ENCODE measurements at regions not wholly inside any gene's neighbourhood (a gene's known extent, or its start where the extent isn't known, plus 50 kb on each side); places are given as distances from the start of the nearest gene placed in this dataset.

GRCh38 chr2:4695281-4695861 lies 992.0 kb downstream of the DCDC2C start:
- no peak for FAIRE-seq
- TF ChIP-seq CBX8 (IDR thresholded peaks at IDR 0.05) = no peak
- no peak for TF ChIP-seq JUN (IDR thresholded peaks at IDR 0.05)
- no peak for TF ChIP-seq BCL3 (IDR thresholded peaks at IDR 0.05)
- no peak for TF ChIP-seq EHF (CRISPR knock-in tag; IDR thresholded peaks at IDR 0.05)
- TF ChIP-seq, protein P1, sequence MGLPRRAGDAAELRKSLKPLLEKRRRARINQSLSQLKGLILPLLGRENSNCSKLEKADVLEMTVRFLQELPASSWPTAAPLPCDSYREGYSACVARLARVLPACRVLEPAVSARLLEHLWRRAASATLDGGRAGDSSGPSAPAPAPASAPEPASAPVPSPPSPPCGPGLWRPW (IDR thresholded peaks at IDR 0.05) = no peak
- TF ChIP-seq, protein P2, sequence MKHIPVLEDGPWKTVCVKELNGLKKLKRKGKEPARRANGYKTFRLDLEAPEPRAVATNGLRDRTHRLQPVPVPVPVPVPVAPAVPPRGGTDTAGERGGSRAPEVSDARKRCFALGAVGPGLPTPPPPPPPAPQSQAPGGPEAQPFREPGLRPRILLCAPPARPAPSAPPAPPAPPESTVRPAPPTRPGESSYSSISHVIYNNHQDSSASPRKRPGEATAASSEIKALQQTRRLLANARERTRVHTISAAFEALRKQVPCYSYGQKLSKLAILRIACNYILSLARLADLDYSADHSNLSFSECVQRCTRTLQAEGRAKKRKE (CRISPR knock-in tag; IDR thresholded peaks at IDR 0.05; ENCODE audit: low read depth) = no peak
- ChIA-PET POLR2A (no interaction called here), CTCF (no interaction called here)
- Histone ChIP-seq H3K9me3 (peaks cover 7% of the 10 kb centered on the region; the same call in 1 of the 3 replicates), H3K4me1 (no peaks in the 10 kb centered on the region), H3K27ac (no peak overlapping the region), H3K4me2 (no peak overlapping the region), H3K4me3 (no peak overlapping the region)
- 13% methylated on average over 2 of the region's 2 CpGs for WGBS (ENCODE audit: missing lambda C conversion rate)
- DNase-seq (ENCODE audit: low read depth in 1 of 2, low spot score in 1 of 2) = no peak
- ATAC-seq = no peak

DNA sequence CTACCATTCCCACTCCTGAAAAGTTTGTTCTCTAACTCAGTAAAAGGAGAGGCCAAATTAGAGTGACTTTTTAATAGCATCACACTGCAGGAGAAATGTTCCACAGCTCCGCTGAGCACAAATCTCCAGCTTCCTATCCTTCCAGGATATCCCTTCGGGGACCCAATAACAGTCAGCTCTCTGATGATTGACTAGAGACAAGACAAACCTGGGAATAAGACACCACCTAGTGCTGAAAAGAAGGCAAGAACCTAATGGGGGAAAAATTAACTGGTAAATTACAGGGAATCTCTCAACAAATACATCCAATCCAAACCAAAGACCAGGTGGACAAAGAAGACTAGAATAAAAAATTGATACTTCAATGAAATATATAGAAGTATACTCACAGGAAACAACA lies 977.1 kb upstream of the SOX11 start:
- CTCF ChIA-PET = no interaction called here
- POLR2A ChIA-PET = no interaction called here
- ATAC-seq (no peak), DNase-seq (ENCODE audit: low read depth in 1 of 2, low spot score in 1 of 2) (no peak), FAIRE-seq (no peak)
- peaks cover 28% of the 10 kb centered on the region; the same call in 2 of the 3 replicates for H3K9me3 ChIP-seq
- TF ChIP-seq TP53 (CRISPR knock-in tag; IDR thresholded peaks at IDR 0.05) = no peak
- TF ChIP-seq FOXS1 (CRISPR knock-in tag; IDR thresholded peaks at IDR 0.05) = no peak
- TF ChIP-seq KDM5A (IDR thresholded peaks at IDR 0.05) = no peak
- TF ChIP-seq SREBF2 (IDR thresholded peaks at IDR 0.05) = no peak
- TF ChIP-seq, protein P3, sequence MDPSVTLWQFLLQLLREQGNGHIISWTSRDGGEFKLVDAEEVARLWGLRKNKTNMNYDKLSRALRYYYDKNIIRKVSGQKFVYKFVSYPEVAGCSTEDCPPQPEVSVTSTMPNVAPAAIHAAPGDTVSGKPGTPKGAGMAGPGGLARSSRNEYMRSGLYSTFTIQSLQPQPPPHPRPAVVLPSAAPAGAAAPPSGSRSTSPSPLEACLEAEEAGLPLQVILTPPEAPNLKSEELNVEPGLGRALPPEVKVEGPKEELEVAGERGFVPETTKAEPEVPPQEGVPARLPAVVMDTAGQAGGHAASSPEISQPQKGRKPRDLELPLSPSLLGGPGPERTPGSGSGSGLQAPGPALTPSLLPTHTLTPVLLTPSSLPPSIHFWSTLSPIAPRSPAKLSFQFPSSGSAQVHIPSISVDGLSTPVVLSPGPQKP (IDR thresholded peaks at IDR 0.05; ENCODE audit: low read depth, low read length) = no peak
- TF ChIP-seq SMC3 (IDR thresholded peaks at IDR 0.05) = no peak
- no peak for TF ChIP-seq ZFP36 (IDR thresholded peaks at IDR 0.05; ENCODE audit: borderline replicate concordance, partially characterized antibody)
- no peak for TF ChIP-seq NPAS2 (CRISPR knock-in tag; IDR thresholded peaks at IDR 0.05; ENCODE audit: borderline replicate concordance)
- no peak for TF ChIP-seq RFX5 (IDR thresholded peaks at IDR 0.05)
- no peak for TF ChIP-seq CHD2 (IDR thresholded peaks at IDR 0.05; ENCODE audit: low read length, partially characterized antibody)
- TF ChIP-seq E2F6 (IDR thresholded peaks at IDR 0.05; ENCODE audit: borderline replicate concordance, low read depth) = no peak
- no peak for TF ChIP-seq TFCP2L1 (CRISPR knock-in tag; IDR thresholded peaks at IDR 0.05)
- no peak for TF ChIP-seq ZNF302 (CRISPR knock-in tag; IDR thresholded peaks at IDR 0.05)
- no peak for TF ChIP-seq HOXB13 (CRISPR knock-in tag; IDR thresholded peaks at IDR 0.05; ENCODE audit: low read depth)
- no peak for TF ChIP-seq KDM1A (IDR thresholded peaks at IDR 0.05; ENCODE audit: low read depth)
- TF ChIP-seq HEYL (CRISPR knock-in tag; IDR thresholded peaks at IDR 0.05) = no peak
- TF ChIP-seq PHF8 (IDR thresholded peaks at IDR 0.05; ENCODE audit: borderline replicate concordance, low read depth) = no peak
- H3K27ac ChIP-seq = no peak overlapping the region
- no peak overlapping the region for H3K4me2 ChIP-seq
- no peak overlapping the region for H3K4me3 ChIP-seq
- WGBS (ENCODE audit: missing lambda C conversion rate) = 5% methylated on average over 2 of the region's 2 CpGs
- H3K4me1 ChIP-seq = no peaks in the 10 kb centered on the region
